ENCODE measurements at regions not wholly inside any gene's neighbourhood (a gene's known extent, or its start where the extent isn't known, plus 50 kb on each side); places are given as distances from the start of the nearest gene placed in this dataset.
"Not testable (repeated sequence)": the region's sequence is repeated elsewhere in the genome, so short reads cannot be mapped to it uniquely, and the experiment has no call there.

- DNase-seq (ENCODE audit: low spot score) (no peak), ATAC-seq (no peak)
- H3K27me3 Mint-ChIP-seq (ENCODE audit: low read depth), result no peaks in the 10 kb centered on the region
- TF ChIP-seq MXD4 (CRISPR knock-in tag; IDR thresholded peaks at IDR 0.05; ENCODE audit: borderline replicate concordance), result no peak
- no peak for TF ChIP-seq FOXP1 (CRISPR knock-in tag; IDR thresholded peaks at IDR 0.05; ENCODE audit: borderline replicate concordance)
- TF ChIP-seq SMAD4 (CRISPR knock-in tag; IDR thresholded peaks at IDR 0.05), result no peak
- no peak for TF ChIP-seq ZNF121 (CRISPR knock-in tag; IDR thresholded peaks at IDR 0.05)
- TF ChIP-seq, protein P1, sequence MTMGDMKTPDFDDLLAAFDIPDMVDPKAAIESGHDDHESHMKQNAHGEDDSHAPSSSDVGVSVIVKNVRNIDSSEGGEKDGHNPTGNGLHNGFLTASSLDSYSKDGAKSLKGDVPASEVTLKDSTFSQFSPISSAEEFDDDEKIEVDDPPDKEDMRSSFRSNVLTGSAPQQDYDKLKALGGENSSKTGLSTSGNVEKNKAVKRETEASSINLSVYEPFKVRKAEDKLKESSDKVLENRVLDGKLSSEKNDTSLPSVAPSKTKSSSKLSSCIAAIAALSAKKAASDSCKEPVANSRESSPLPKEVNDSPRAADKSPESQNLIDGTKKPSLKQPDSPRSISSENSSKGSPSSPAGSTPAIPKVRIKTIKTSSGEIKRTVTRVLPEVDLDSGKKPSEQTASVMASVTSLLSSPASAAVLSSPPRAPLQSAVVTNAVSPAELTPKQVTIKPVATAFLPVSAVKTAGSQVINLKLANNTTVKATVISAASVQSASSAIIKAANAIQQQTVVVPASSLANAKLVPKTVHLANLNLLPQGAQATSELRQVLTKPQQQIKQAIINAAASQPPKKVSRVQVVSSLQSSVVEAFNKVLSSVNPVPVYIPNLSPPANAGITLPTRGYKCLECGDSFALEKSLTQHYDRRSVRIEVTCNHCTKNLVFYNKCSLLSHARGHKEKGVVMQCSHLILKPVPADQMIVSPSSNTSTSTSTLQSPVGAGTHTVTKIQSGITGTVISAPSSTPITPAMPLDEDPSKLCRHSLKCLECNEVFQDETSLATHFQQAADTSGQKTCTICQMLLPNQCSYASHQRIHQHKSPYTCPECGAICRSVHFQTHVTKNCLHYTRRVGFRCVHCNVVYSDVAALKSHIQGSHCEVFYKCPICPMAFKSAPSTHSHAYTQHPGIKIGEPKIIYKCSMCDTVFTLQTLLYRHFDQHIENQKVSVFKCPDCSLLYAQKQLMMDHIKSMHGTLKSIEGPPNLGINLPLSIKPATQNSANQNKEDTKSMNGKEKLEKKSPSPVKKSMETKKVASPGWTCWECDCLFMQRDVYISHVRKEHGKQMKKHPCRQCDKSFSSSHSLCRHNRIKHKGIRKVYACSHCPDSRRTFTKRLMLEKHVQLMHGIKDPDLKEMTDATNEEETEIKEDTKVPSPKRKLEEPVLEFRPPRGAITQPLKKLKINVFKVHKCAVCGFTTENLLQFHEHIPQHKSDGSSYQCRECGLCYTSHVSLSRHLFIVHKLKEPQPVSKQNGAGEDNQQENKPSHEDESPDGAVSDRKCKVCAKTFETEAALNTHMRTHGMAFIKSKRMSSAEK (CRISPR knock-in tag; IDR thresholded peaks at IDR 0.05; ENCODE audit: borderline replicate concordance), result no peak
- TF ChIP-seq IRF2 (CRISPR knock-in tag; IDR thresholded peaks at IDR 0.05; ENCODE audit: borderline replicate concordance, low read depth), result no peak
- H3K27ac Mint-ChIP-seq, result no peak overlapping the region
- peaks cover 45% of the 10 kb centered on the region for H3K9me3 Mint-ChIP-seq
- ChIA-PET CTCF (no interaction called here), POLR2A (no interaction called here)
- H3K4me1 Mint-ChIP-seq, result no peaks in the 10 kb centered on the region
- H3K4me3 Mint-ChIP-seq, result no peak overlapping the region
- peaks cover 7% of the 10 kb centered on the region; the same call in 1 of the 2 replicates for H3K36me3 Mint-ChIP-seq
These were observed 304.1 kb upstream of the FGF13 start for GRCh38 chrX:139015627-139016026.

DNA sequence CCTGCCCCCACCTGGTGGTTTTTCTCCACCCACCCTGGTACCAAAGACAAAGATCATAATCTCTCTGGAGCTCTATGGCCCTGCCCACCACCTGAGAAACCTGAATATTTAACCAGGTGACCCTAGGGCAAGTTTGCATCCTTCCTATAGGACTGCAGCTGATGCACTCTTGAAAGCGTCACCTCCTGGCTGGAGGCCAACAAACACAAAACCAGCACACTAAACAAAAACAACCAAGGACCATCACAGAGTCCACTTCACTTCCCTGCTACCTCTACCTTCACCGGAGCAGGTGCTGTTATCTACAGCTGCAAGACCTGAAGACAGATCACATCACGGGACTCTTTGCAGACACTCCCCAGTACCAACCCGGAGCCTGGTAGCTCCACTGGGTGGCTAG is 296.7 kb upstream of the FGF13 start:
- no peak overlapping the region for H3K4me3 Mint-ChIP-seq
- no peak for DNase-seq (ENCODE audit: low spot score)
- ChIA-PET POLR2A (no interaction called here), CTCF (no interaction called here)
- H3K27ac Mint-ChIP-seq, result no peak overlapping the region
- no peaks in the 10 kb centered on the region; the same call in 1 of the 2 replicates for H3K27me3 Mint-ChIP-seq (ENCODE audit: low read depth)
- H3K9me3 Mint-ChIP-seq, result peaks cover 17% of the 10 kb centered on the region
- H3K36me3 Mint-ChIP-seq, result peaks cover 7% of the 10 kb centered on the region; the same call in 1 of the 2 replicates
- peaks cover 14% of the 10 kb centered on the region for H3K4me1 Mint-ChIP-seq
- TF ChIP-seq IRF1 (CRISPR knock-in tag; IDR thresholded peaks at IDR 0.05) (no peak), ZNF121 (CRISPR knock-in tag; IDR thresholded peaks at IDR 0.05) (no peak)
- no peak for ATAC-seq

DNA sequence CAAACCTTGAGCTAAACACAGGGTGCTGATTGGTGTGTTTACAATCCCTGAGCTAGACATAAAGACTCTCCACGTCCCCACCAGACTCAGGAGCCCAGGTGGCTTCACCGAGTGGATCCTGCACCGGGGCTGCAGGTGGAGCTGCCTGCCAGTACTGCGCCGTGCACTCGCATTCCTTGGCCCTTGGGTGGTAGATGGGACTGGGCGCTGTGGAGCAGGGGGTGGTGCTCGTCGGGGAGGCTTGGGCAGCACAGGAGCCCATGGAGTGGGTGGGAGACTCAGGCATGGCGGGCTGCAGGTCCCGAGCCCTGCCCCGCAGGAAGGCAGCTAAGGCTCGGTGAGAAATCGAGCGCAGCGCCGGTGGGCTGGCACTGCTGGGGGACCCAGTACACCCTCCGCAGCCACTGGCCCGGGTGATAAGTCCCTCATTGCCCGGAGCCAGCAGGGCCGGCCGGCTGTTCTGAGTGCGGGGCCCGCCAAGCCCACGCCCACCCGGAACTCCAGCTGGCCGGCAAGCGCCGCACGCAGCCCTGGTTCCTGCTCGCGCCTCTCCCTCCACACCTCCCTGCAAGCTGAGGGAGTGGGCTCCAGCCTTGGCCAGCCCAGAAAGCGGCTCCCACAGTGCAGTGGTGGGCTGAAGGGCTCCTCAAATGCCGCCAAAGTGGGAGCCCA is 292.5 kb upstream of the FGF13 start:
- ATAC-seq; H3K27me3 Mint-ChIP-seq (ENCODE audit: low read depth); DNase-seq (ENCODE audit: low spot score); H3K27ac Mint-ChIP-seq; H3K36me3 Mint-ChIP-seq; H3K4me3 Mint-ChIP-seq; CTCF ChIA-PET; POLR2A ChIA-PET; H3K9me3 Mint-ChIP-seq: not testable (repeated sequence)
- H3K4me1 Mint-ChIP-seq, result peaks cover 14% of the 10 kb centered on the region

DNA sequence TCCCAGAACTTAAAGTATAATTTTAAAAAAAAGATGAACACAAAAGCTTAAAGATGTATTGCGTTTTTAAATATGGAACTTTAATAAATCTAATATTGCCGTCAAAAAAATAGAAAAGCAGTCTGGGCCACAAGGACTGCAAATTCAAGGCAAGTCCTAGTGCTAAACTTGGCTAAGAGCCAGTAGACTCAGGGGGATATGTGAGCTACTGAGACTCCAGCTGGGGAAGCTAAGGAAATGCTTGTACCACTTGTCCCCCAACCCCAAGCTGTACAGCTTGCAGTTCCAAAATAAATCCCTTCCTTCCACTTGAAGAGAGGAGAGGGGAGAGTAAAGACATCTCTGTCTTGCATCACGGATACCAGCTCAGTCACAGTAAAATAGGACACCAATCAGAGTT is 290.8 kb upstream of the FGF13 start:
- Mint-ChIP-seq H3K36me3 (no peaks in the 10 kb centered on the region), H3K9me3 (no peaks in the 10 kb centered on the region), H3K27ac (no peak overlapping the region), H3K4me3 (no peak overlapping the region), H3K27me3 (ENCODE audit: low read depth) (peaks cover 2% of the 10 kb centered on the region; the same call in 1 of the 2 replicates), H3K4me1 (no peaks in the 10 kb centered on the region)
- ATAC-seq, result no peak
- ChIA-PET POLR2A (no interaction called here), CTCF (no interaction called here)
- no peak for DNase-seq (ENCODE audit: low spot score)
- TF ChIP-seq, protein P2, sequence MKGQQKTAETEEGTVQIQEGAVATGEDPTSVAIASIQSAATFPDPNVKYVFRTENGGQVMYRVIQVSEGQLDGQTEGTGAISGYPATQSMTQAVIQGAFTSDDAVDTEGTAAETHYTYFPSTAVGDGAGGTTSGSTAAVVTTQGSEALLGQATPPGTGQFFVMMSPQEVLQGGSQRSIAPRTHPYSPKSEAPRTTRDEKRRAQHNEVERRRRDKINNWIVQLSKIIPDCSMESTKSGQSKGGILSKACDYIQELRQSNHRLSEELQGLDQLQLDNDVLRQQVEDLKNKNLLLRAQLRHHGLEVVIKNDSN (CRISPR knock-in tag; IDR thresholded peaks at IDR 0.05), result no peak
- TF ChIP-seq NFATC4 (CRISPR knock-in tag; IDR thresholded peaks at IDR 0.05), result no peak
- no peak for TF ChIP-seq OVOL2 (CRISPR knock-in tag; IDR thresholded peaks at IDR 0.05; ENCODE audit: borderline replicate concordance)
- no peak for TF ChIP-seq ZNF425 (CRISPR knock-in tag; conservative IDR thresholded peaks at IDR 0.05)
- TF ChIP-seq ZNF219 (CRISPR knock-in tag; IDR thresholded peaks at IDR 0.05; ENCODE audit: borderline replicate concordance), result no peak
- TF ChIP-seq ZBTB43 (CRISPR knock-in tag; IDR thresholded peaks at IDR 0.05), result no peak
- no peak for TF ChIP-seq NR2C2 (CRISPR knock-in tag; IDR thresholded peaks at IDR 0.05)
- no peak for TF ChIP-seq SMAD3 (CRISPR knock-in tag; IDR thresholded peaks at IDR 0.05; ENCODE audit: borderline replicate concordance)
- no peak for TF ChIP-seq TP53 (CRISPR knock-in tag; IDR thresholded peaks at IDR 0.05)
- TF ChIP-seq ETV6 (CRISPR knock-in tag; IDR thresholded peaks at IDR 0.05), result no peak

All from WTC11 (cell line).